ENCODE measurements at regions not wholly inside any gene's neighbourhood (a gene's known extent, or its start where the extent isn't known, plus 50 kb on each side); places are given as distances from the start of the nearest gene placed in this dataset.

GRCh38 chr5:2184026-2184366 is 301.3 kb upstream of the IRX4 start:
- Histone ChIP-seq H3K36me3 (ENCODE audit: low read length) (no peaks in the 10 kb centered on the region), H3K9ac (ENCODE audit: low read length) (no peak overlapping the region), H3K9me2 (replicated peaks; ENCODE audit: insufficient read depth, low read length) (no peaks in the 10 kb centered on the region), H3K9me3 (ENCODE audit: insufficient read depth, low read length) (no peaks in the 10 kb centered on the region), H4K20me1 (ENCODE audit: low read depth, low read length) (no peaks in the 10 kb centered on the region), H3K4me2 (ENCODE audit: low read depth, low read length, poor library complexity, severe bottlenecking) (no peak overlapping the region), H2AFZ (ENCODE audit: low read depth, low read length, severe bottlenecking) (no peak overlapping the region), H3K27ac (ENCODE audit: low read depth, low read length) (no peak overlapping the region), H3K79me2 (ENCODE audit: insufficient read depth, low read length) (no peaks in the 10 kb centered on the region), H3F3A (ENCODE audit: insufficient read depth) (no peaks in the 10 kb centered on the region), H3K4me3 (ENCODE audit: insufficient read depth, low read length, poor library complexity, severe bottlenecking) (no peak overlapping the region), H3K27me3 (ENCODE audit: low read length) (no peaks in the 10 kb centered on the region)
- TF ChIP-seq EZH2phosphoT487 (conservative IDR thresholded peaks at IDR 0.05; ENCODE audit: low read length): no peak
- no peak for TF ChIP-seq CTCF (IDR thresholded peaks at IDR 0.05; ENCODE audit: insufficient read depth, low read length, poor library complexity, severe bottlenecking)

GRCh38 chr5:2183154-2184025 is 300.7 kb upstream of the IRX4 start:
- H3K79me2 ChIP-seq (ENCODE audit: insufficient read depth, low read length): no peaks in the 10 kb centered on the region
- no peak for TF ChIP-seq CTCF (IDR thresholded peaks at IDR 0.05; ENCODE audit: insufficient read depth, low read length, poor library complexity, severe bottlenecking)
- TF ChIP-seq EZH2phosphoT487 (conservative IDR thresholded peaks at IDR 0.05; ENCODE audit: low read length): no peak
- H3K4me3 ChIP-seq (ENCODE audit: insufficient read depth, low read length, poor library complexity, severe bottlenecking): no peak overlapping the region
- no peaks in the 10 kb centered on the region for H3K9me3 ChIP-seq (ENCODE audit: insufficient read depth, low read length)
- H3K9me2 ChIP-seq (replicated peaks; ENCODE audit: insufficient read depth, low read length): no peaks in the 10 kb centered on the region
- no peak overlapping the region for H3K4me2 ChIP-seq (ENCODE audit: low read depth, low read length, poor library complexity, severe bottlenecking)
- H4K20me1 ChIP-seq (ENCODE audit: low read depth, low read length): no peaks in the 10 kb centered on the region
- H3K27ac ChIP-seq (ENCODE audit: low read depth, low read length): no peak overlapping the region
- no peaks in the 10 kb centered on the region for H3F3A ChIP-seq (ENCODE audit: insufficient read depth)
- no peaks in the 10 kb centered on the region for H3K36me3 ChIP-seq (ENCODE audit: low read length)
- H3K9ac ChIP-seq (ENCODE audit: low read length): no peak overlapping the region
- no peaks in the 10 kb centered on the region for H3K27me3 ChIP-seq (ENCODE audit: low read length)
- H2AFZ ChIP-seq (ENCODE audit: low read depth, low read length, severe bottlenecking): no peak overlapping the region

GRCh38 chr5:2182020-2182419 is 299.3 kb upstream of the IRX4 start:
- H3K9me3 ChIP-seq (ENCODE audit: insufficient read depth, low read length): no peaks in the 10 kb centered on the region
- TF ChIP-seq CTCF (IDR thresholded peaks at IDR 0.05; ENCODE audit: insufficient read depth, low read length, poor library complexity, severe bottlenecking): no peak
- TF ChIP-seq EZH2phosphoT487 (conservative IDR thresholded peaks at IDR 0.05; ENCODE audit: low read length): no peak
- H3K79me2 ChIP-seq (ENCODE audit: insufficient read depth, low read length): no peaks in the 10 kb centered on the region
- no peaks in the 10 kb centered on the region for H3K9me2 ChIP-seq (replicated peaks; ENCODE audit: insufficient read depth, low read length)
- no peak overlapping the region for H3K27ac ChIP-seq (ENCODE audit: low read depth, low read length)
- no peak overlapping the region for H3K4me3 ChIP-seq (ENCODE audit: insufficient read depth, low read length, poor library complexity, severe bottlenecking)
- H4K20me1 ChIP-seq (ENCODE audit: low read depth, low read length): no peaks in the 10 kb centered on the region
- H3F3A ChIP-seq (ENCODE audit: insufficient read depth): no peaks in the 10 kb centered on the region
- no peaks in the 10 kb centered on the region for H3K27me3 ChIP-seq (ENCODE audit: low read length)
- no peak overlapping the region for H3K9ac ChIP-seq (ENCODE audit: low read length)
- H2AFZ ChIP-seq (ENCODE audit: low read depth, low read length, severe bottlenecking): no peak overlapping the region
- no peaks in the 10 kb centered on the region for H3K36me3 ChIP-seq (ENCODE audit: low read length)
- H3K4me2 ChIP-seq (ENCODE audit: low read depth, low read length, poor library complexity, severe bottlenecking): no peak overlapping the region
